Duodenal mucosa (tissue), 2 donors: ENCODE measurements at regions not wholly inside any gene's neighbourhood (a gene's known extent, or its start where the extent isn't known, plus 50 kb on each side); places are given as distances from the start of the nearest gene placed in this dataset.
"Not testable (repeated sequence)": the region's sequence is repeated elsewhere in the genome, so short reads cannot be mapped to it uniquely, and the experiment has no call there.

Experiments
- H3K27ac ChIP-seq: one replicate; pipeline ENCODE4 v1.7.0; 2013; ENCODE audit warnings: low read depth, low read length
- H3K27me3 ChIP-seq, 2 donors: one replicate each; pipeline ENCODE4 v1.7.0; 2013; ENCODE audit warnings: low read length in 2 of 2, control low read depth in 1 of 2; ENCODE audit not compliant: insufficient read depth in 2 of 2, control insufficient read depth in 1 of 2
- H3K36me3 ChIP-seq, 2 donors: one replicate each; pipeline ENCODE4 v1.7.0; 2013; ENCODE audit warnings: low read length in 2 of 2, control low read depth in 1 of 2; ENCODE audit not compliant: insufficient read depth in 2 of 2, control insufficient read depth in 1 of 2
- H3K4me1 ChIP-seq, 2 donors: one replicate each; pipeline ENCODE4 v1.7.0; 2013; ENCODE audit warnings: low read length in 2 of 2, control low read depth in 1 of 2; ENCODE audit not compliant: insufficient read depth in 2 of 2, control insufficient read depth in 1 of 2
- H3K4me3 ChIP-seq, 2 donors: one replicate each; pipeline ENCODE4 v1.7.0; 2013; ENCODE audit warnings: low read length in 2 of 2, low read depth in 1 of 2
- H3K9ac ChIP-seq, 2 donors: one replicate each; pipeline ENCODE4 v1.7.0; 2013; ENCODE audit warnings: low read length in 2 of 2, low read depth in 1 of 2
- H3K9me3 ChIP-seq, 2 donors: one replicate each; pipeline ENCODE4 v1.7.0; 2013; ENCODE audit warnings: low read length in 2 of 2, control low read depth in 1 of 2; ENCODE audit not compliant: control insufficient read depth in 1 of 2

GRCh38 chr22:22322792-22323191, 78.2 kb downstream of the VPREB1 start:
- no peaks in the 10 kb centered on the region for H3K4me1 ChIP-seq
- no peaks in the 10 kb centered on the region for H3K27me3 ChIP-seq
- H3K4me3 ChIP-seq, result no peak overlapping the region
- H3K9me3 ChIP-seq, result no peaks in the 10 kb centered on the region
- no peak overlapping the region for H3K27ac ChIP-seq
- no peak overlapping the region for H3K9ac ChIP-seq
- peaks cover 13 to 17% of the 10 kb centered on the region in 2 donors for H3K36me3 ChIP-seq

- Histone ChIP-seq H3K9ac (no peak overlapping the region), H3K27me3 (peaks cover 18 to 24% of the 10 kb centered on the region in 2 donors), H3K27ac (no peak overlapping the region), H3K4me1 (no peaks in the 10 kb centered on the region), H3K9me3 (no peaks in the 10 kb centered on the region), H3K4me3 (no peak overlapping the region), H3K36me3 (no peaks in the 10 kb centered on the region)
These were observed 83.1 kb downstream of the VPREB1 start for GRCh38 chr22:22327723-22328122.

- Histone ChIP-seq H3K27me3 (peaks cover 18 to 24% of the 10 kb centered on the region in 2 donors), H3K27ac (no peak overlapping the region), H3K9ac (no peak overlapping the region), H3K4me1 (no peaks in the 10 kb centered on the region), H3K36me3 (no peaks in the 10 kb centered on the region), H3K9me3 (no peaks in the 10 kb centered on the region), H3K4me3 (no peak overlapping the region)
These were observed 85.2 kb downstream of the VPREB1 start for GRCh38 chr22:22329792-22330191.

GRCh38 chr22:22335640-22336039, 91.1 kb downstream of the VPREB1 start:
- not testable (repeated sequence) for H3K9me3 ChIP-seq, H3K4me1 ChIP-seq, H3K27me3 ChIP-seq, H3K9ac ChIP-seq, H3K4me3 ChIP-seq, H3K36me3 ChIP-seq, H3K27ac ChIP-seq

- not testable (repeated sequence) for H3K4me3 ChIP-seq, H3K9me3 ChIP-seq, H3K27ac ChIP-seq, H3K4me1 ChIP-seq, H3K9ac ChIP-seq, H3K36me3 ChIP-seq, H3K27me3 ChIP-seq
These were observed 91.7 kb downstream of the VPREB1 start for GRCh38 chr22:22336333-22336732.

DNA sequence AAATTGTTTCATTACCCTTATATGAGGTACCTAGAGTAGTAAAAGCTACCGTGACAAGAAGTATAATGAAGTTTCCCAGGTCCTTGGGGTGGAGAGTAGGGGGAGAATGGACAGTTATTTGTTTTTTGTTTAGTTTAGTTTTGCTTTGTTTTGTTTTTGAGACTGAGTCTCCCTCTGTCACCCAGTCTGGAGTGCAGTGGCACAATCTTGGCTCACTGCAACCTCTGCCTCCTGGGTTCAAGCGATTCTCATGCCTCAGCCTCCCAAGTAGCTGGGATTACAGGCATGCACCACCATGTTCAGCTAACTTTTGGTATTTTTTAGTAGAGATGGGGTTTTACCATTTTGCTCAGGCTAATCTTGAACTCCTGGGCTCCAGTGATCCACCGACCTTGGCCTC, 94.2 kb downstream of the VPREB1 start:
- not testable (repeated sequence) for H3K27ac ChIP-seq, H3K9ac ChIP-seq, H3K36me3 ChIP-seq, H3K4me1 ChIP-seq, H3K27me3 ChIP-seq, H3K9me3 ChIP-seq, H3K4me3 ChIP-seq

DNA sequence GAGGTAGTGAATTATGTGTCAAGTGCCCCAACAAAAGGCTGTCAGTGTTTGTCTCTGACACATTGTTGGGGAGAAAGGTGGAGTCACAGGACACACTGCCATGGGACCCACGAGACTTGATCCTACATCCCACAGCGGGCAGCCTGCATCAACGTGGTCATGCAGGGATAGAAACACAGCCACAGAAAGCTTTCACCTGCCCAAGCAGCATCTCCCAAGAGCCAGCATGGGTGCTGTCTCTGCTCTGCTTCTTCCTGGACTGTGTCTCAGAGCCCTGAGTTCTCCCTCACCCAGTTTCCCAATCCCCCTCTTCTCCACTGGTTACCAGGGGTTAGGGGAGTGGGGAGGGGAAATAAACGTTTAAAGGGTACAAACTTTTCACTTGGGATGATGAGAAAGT, 97.2 kb downstream of the VPREB1 start:
- H3K27me3 ChIP-seq, result peaks cover 0 to 3% of the 10 kb centered on the region in 2 donors
- peaks cover 21 to 22% of the 10 kb centered on the region in 2 donors for H3K4me1 ChIP-seq
- no peaks in the 10 kb centered on the region for H3K36me3 ChIP-seq
- H3K27ac ChIP-seq, result no peak overlapping the region
- H3K9ac ChIP-seq, result no peak overlapping the region
- H3K9me3 ChIP-seq, result no peaks in the 10 kb centered on the region
- no peak overlapping the region for H3K4me3 ChIP-seq

GRCh38 chr22:22342697-22343580, 98.4 kb downstream of the VPREB1 start:
- Histone ChIP-seq H3K27ac (no peak overlapping the region), H3K4me3 (no peak overlapping the region), H3K36me3 (no peaks in the 10 kb centered on the region), H3K4me1 (peaks cover 21 to 22% of the 10 kb centered on the region in 2 donors), H3K9me3 (no peaks in the 10 kb centered on the region), H3K27me3 (peaks cover 0 to 3% of the 10 kb centered on the region in 2 donors), H3K9ac (no peak overlapping the region)

GRCh38 chr22:22343581-22344296, 99.2 kb downstream of the VPREB1 start:
- Histone ChIP-seq H3K36me3 (no peaks in the 10 kb centered on the region), H3K27me3 (peaks cover 0 to 3% of the 10 kb centered on the region in 2 donors), H3K27ac (no peak overlapping the region), H3K4me3 (no peak overlapping the region), H3K4me1 (peaks cover 21 to 22% of the 10 kb centered on the region in 2 donors), H3K9me3 (no peaks in the 10 kb centered on the region), H3K9ac (no peak overlapping the region)

DNA sequence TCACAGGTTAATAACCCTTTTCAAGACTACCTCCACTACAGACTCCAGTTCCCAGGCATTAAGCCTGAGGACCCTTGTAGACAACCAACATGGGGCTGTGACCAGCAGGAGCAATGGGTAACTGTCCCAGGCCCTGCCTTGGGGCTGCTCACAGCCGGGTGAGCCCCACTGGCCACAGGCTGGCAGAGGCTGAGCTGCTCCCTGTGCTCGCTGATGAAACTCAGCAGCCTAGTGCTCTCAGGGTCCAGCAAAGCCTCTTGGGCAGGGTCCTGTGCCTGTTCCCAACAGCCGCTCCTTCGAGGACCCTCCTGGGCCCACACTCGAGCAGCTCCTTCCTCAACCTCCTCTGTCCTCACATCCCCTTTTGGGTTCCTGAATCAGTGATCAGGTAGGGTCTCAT, 99.8 kb downstream of the VPREB1 start:
- H3K4me3 ChIP-seq, result no peak overlapping the region
- peaks cover 21 to 22% of the 10 kb centered on the region in 2 donors for H3K4me1 ChIP-seq
- no peak overlapping the region for H3K27ac ChIP-seq
- H3K9me3 ChIP-seq, result no peaks in the 10 kb centered on the region
- peaks cover 3% of the 10 kb centered on the region in 2 donors for H3K27me3 ChIP-seq
- no peak overlapping the region for H3K9ac ChIP-seq
- no peaks in the 10 kb centered on the region for H3K36me3 ChIP-seq
